Endothelial cell of umbilical vein (primary cell): ENCODE measurements at regions not wholly inside any gene's neighbourhood (a gene's known extent, or its start where the extent isn't known, plus 50 kb on each side); places are given as distances from the start of the nearest gene placed in this dataset.

Experiments
- BruUV-seq: library from RNA; stranded (reverse); fragments of 400-500 nt; replicated peaks from 2 replicates; lab custom pipeline; 2021; lab: Mats Ljungman, UMichigan
- CTCF ChIA-PET: fragments of 300-600, 350-600 bp; sonication (Branson Sonifier 250); formaldehyde crosslinking; loops from one replicate; lab custom pipeline; 2021; ENCODE audit warnings: antibody characterized with exemption, inconsistent platforms; lab: Charles Lee
- POLR2A ChIA-PET: fragments of 300-600, 350-600 bp; sonication (Branson Sonifier 250); formaldehyde crosslinking; loops from one replicate; lab custom pipeline; 2021; ENCODE audit warnings: antibody characterized with exemption, inconsistent platforms; lab: Charles Lee
- DNase-seq: peaks from one replicate; pipeline ENCODE4 v3.0.0-alpha.2; 2011; ENCODE audit warnings: low read depth, low spot score
- FAIRE-seq: peaks from 2 replicates; lab custom pipeline; 2011; peaks lifted over from hg19 to GRCh38; lab: Jason Lieb, UNC
- H2AFZ ChIP-seq: 2 replicates; pipeline ENCODE4 v1.6.0; 2012; ENCODE audit warnings: low read depth, low read length, control low read depth, inconsistent platforms
- H3K27ac ChIP-seq: 2 replicates; pipeline ENCODE4 v1.5.1; 2011; ENCODE audit warnings: low read depth, mild to moderate bottlenecking, control low read depth, low read length, moderate library complexity; ENCODE audit not compliant: insufficient read depth
- H3K27me3 ChIP-seq, 2 experiments: 2 replicates each; pipeline versions ENCODE4 v1.6.0 to v1.6.1; 2011; ENCODE audit warnings: low read length in 2 of 2, mixed read lengths in 1 of 2; ENCODE audit not compliant: control insufficient read depth in 2 of 2, insufficient read depth in 2 of 2
- H3K36me3 ChIP-seq, 2 experiments: 2 replicates in 1 of 2; 3 replicates in 1 of 2; pipeline ENCODE4 v1.5.1; 2011; ENCODE audit warnings: low read length in 2 of 2, mild to moderate bottlenecking in 1 of 2, moderate library complexity in 1 of 2; ENCODE audit not compliant: control insufficient read depth in 2 of 2, insufficient read depth in 2 of 2; ENCODE audit errors: extremely low read depth in 1 of 2
- H3K4me1 ChIP-seq: 3 replicates; pipeline ENCODE4 v1.5.1; 2011; ENCODE audit warnings: mild to moderate bottlenecking, low read length; ENCODE audit not compliant: control insufficient read depth, insufficient read depth; ENCODE audit errors: extremely low read depth
- H3K4me2 ChIP-seq: 2 replicates; pipeline ENCODE4 v1.6.1; 2011; ENCODE audit warnings: low read length, control low read depth, mixed read lengths; ENCODE audit not compliant: insufficient read depth
- H3K4me3 ChIP-seq, 3 experiments: fragments of 200-600 bp in 1 of 3; sonication (generic), shearing (Covaris generic) in 1 of 3; replicated peaks in 1 of 3; 2 replicates each; pipeline ENCODE4 v1.5.1; 2011 to 2016; ENCODE audit warnings: control low read depth in 3 of 3, low read length in 3 of 3, mild to moderate bottlenecking in 2 of 3, inconsistent platforms in 1 of 3, low read depth in 1 of 3, moderate library complexity in 1 of 3; ENCODE audit not compliant: insufficient read depth in 1 of 3
- H3K79me2 ChIP-seq: 2 replicates; pipeline ENCODE4 v1.6.0; 2012; ENCODE audit warnings: low read length, inconsistent platforms; ENCODE audit not compliant: control insufficient read depth, insufficient read depth
- H3K9ac ChIP-seq: replicated peaks from 2 replicates; pipeline ENCODE3; 2011; ENCODE audit warnings: low read length, control low read depth; ENCODE audit not compliant: insufficient read depth; ENCODE audit errors: extremely low read depth
- H3K9me1 ChIP-seq: replicated peaks from 3 replicates; pipeline ENCODE4 v1.6.0; 2011; ENCODE audit warnings: mild to moderate bottlenecking, low read length; ENCODE audit not compliant: control insufficient read depth, insufficient read depth; ENCODE audit errors: extremely low read depth
- H3K9me3 ChIP-seq: replicated peaks from 2 replicates; pipeline ENCODE4 v1.5.1; 2012; ENCODE audit warnings: low read length, inconsistent platforms; ENCODE audit not compliant: control insufficient read depth, insufficient read depth
- H4K20me1 ChIP-seq: replicated peaks from 2 replicates; pipeline ENCODE3; 2011; ENCODE audit warnings: mild to moderate bottlenecking, low read length; ENCODE audit not compliant: control insufficient read depth, insufficient read depth; ENCODE audit errors: extremely low read depth
- CTCF ChIP-seq, 2 donors: IDR thresholded peaks; 1 replicate in 1 of 2; 2 replicates in 1 of 2; pipeline ENCODE4 v1.5.1; 2011; ENCODE audit warnings: low read length in 2 of 2, mild to moderate bottlenecking in 2 of 2, moderate library complexity in 2 of 2, control low read depth in 1 of 2, inconsistent platforms in 1 of 2, low read depth in 1 of 2; ENCODE audit not compliant: insufficient read depth in 1 of 2; ENCODE audit errors: extremely low read depth in 1 of 2
- EZH2 ChIP-seq: IDR thresholded peaks from 2 replicates; pipeline ENCODE4 v1.6.1; 2012; ENCODE audit warnings: borderline replicate concordance, low read depth, mild to moderate bottlenecking, moderate library complexity, low read length, inconsistent platforms; ENCODE audit not compliant: severe bottlenecking
- FOS ChIP-seq: IDR thresholded peaks from 2 replicates; pipeline ENCODE4 v1.6.1; 2011; ENCODE audit warnings: mild to moderate bottlenecking, low read length, moderate library complexity, borderline replicate concordance; ENCODE audit not compliant: insufficient read depth
- GATA2 ChIP-seq: IDR thresholded peaks from 2 replicates; pipeline ENCODE4 v1.7.0; 2011; ENCODE audit warnings: low read depth, mild to moderate bottlenecking, moderate library complexity, mixed read lengths, low read length; ENCODE audit not compliant: insufficient read length, insufficient read depth
- MAX ChIP-seq: IDR thresholded peaks from 2 replicates; pipeline ENCODE4 v1.6.1; 2011; ENCODE audit not compliant: insufficient read depth, insufficient read length
- MYC ChIP-seq: IDR thresholded peaks from one replicate; pipeline ENCODE4 v1.6.1; 2011; ENCODE audit warnings: mild to moderate bottlenecking, low read depth, low read length
- POLR2A ChIP-seq: IDR thresholded peaks from 2 replicates; pipeline ENCODE4 v1.6.1; 2012; ENCODE audit warnings: low read depth, mild to moderate bottlenecking, control low read depth, low read length
- POLR2AphosphoS5 ChIP-seq: IDR thresholded peaks from 2 replicates; pipeline ENCODE4 v1.6.1; 2012; ENCODE audit warnings: low read depth, mild to moderate bottlenecking, control low read depth, low read length, moderate library complexity; ENCODE audit not compliant: insufficient read depth
- dilution Hi-C: fragments of 300-500 bp; cut with MboI; formaldehyde crosslinking; loops from one replicate; pipeline ENCODE4 v1.15.0; 2019; ENCODE audit warnings: low sequenced_read_pairs; ENCODE audit not compliant: extremely low pct_ligation_motif_present
- intact Hi-C: fragments of 100-400 bp; cut with micrococcal nuclease; formaldehyde crosslinking; loops from one replicate; pipeline ENCODE4 v1.10.0; 2022

- POLR2A ChIA-PET: no interaction called here
- FAIRE-seq (no peak), DNase-seq (no peak)
- Histone ChIP-seq H3K27ac (no peak overlapping the region), H3K9me1 (no peaks in the 10 kb centered on the region), H3K9ac (no peak overlapping the region), H3K4me3 (no peak overlapping the region), H3K4me1 (no peaks in the 10 kb centered on the region), H4K20me1 (no peaks in the 10 kb centered on the region), H3K79me2 (no peaks in the 10 kb centered on the region), H3K27me3 (no peaks in the 10 kb centered on the region), H3K9me3 (no peaks in the 10 kb centered on the region), H3K36me3 (no peaks in the 10 kb centered on the region), H2AFZ (no peak overlapping the region), H3K4me2 (no peak overlapping the region)
- dilution Hi-C loops: no loop called here
- intact Hi-C loops: no loop called here
- no peak for TF ChIP-seq MAX
- TF ChIP-seq POLR2AphosphoS5: no peak
- TF ChIP-seq POLR2A: no peak
- TF ChIP-seq GATA2: no peak
- no peak for TF ChIP-seq EZH2
- no peak for TF ChIP-seq CTCF (IDR thresholded peaks at IDR 0.05; ENCODE audit: extremely low read depth in 1 of 2, insufficient read depth in 1 of 2, low read depth in 1 of 2, low read length in 2 of 2)
- no peak for TF ChIP-seq FOS
- no peak for TF ChIP-seq MYC
- CTCF ChIA-PET: no interaction called here
- no TSS peak for BruUV-seq
These were observed 698.7 kb downstream of the NTRK3 start for GRCh38 chr15:87557881-87558280.
